ENCODE measurements at regions not wholly inside any gene's neighbourhood (a gene's known extent, or its start where the extent isn't known, plus 50 kb on each side); places are given as distances from the start of the nearest gene placed in this dataset.

GRCh38 chr16:26344976-26345375 lies 653.2 kb downstream of the HS3ST4 start:
- TF ChIP-seq CTCF (IDR thresholded peaks at IDR 0.05; ENCODE audit: low read length) (no peak), EZH2 (IDR thresholded peaks at IDR 0.05; ENCODE audit: borderline replicate concordance, low read length) (no peak)
